SIG-M5 treated with dmso at 0.1 percent for 504 hours (cell line): ENCODE measurements at regions not wholly inside any gene's neighbourhood (a gene's known extent, or its start where the extent isn't known, plus 50 kb on each side); places are given as distances from the start of the nearest gene placed in this dataset.
"Not testable (repeated sequence)": the region's sequence is repeated elsewhere in the genome, so short reads cannot be mapped to it uniquely, and the experiment has no call there.

Experiments used
- DNase-seq: peaks from one replicate; lab custom pipeline; 2025; ENCODE audit not compliant: unreplicated experiment; lab: John Stamatoyannopoulos, UW

DNA sequence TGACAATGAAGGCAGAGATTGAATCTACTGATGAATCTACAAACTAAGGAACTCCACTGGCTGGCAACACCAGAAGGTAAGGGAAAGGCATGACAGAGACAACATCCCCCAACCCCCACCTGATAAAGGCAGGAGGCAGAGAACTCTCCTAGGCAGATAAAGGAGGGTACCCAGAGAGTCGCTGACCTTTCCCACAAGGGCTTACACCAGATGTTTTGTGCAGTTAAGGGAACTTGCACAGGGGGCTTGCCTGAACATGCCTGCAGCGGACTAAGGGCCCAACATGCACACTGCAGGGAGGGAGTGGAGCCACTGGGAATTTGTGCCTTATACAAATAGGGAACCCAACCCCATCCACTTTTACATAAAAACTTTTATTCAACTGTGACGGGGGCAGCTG lies 1996.9 kb upstream of the RAG2 start:
- DNase-seq = no peak

DNA sequence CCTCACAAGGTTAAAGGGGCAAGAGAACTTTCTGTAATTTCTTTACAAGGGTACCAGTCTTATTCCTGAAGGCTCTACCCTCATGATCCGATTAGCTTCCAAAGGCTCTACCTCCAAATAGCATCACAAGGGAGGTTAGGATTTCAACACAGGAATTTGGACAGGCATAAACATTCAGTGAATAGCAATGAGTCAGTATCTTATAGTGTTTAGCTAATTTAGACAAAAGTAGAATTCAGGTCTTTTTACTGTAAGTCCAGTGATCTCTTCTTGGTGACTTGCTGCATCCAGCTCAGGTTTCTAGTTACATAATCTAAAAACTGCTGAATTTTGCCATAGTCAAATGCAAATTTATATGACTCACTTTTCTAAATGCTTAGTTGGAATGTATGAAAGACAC lies 1995.6 kb upstream of the RAG2 start:
- no peak for DNase-seq

DNA sequence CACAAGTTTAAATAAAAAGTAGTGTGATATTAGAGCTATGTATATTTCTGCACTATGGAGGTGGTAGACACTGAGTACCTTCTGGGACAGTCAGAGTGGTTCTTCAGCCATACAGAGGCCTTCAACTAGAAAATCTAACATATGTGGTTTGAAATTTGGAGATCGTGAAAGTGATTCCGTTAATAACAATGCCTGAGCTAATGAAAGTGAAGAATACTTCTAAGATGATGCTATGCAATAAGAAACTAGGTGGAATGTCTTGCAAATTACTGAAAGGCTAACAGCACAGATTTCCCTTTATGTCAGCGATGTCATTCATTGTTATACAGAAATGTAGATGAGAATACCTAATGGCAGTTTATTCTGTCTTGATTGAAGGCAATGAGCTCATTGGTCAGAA lies 1984.7 kb upstream of the RAG2 start:
- DNase-seq = no peak

DNA sequence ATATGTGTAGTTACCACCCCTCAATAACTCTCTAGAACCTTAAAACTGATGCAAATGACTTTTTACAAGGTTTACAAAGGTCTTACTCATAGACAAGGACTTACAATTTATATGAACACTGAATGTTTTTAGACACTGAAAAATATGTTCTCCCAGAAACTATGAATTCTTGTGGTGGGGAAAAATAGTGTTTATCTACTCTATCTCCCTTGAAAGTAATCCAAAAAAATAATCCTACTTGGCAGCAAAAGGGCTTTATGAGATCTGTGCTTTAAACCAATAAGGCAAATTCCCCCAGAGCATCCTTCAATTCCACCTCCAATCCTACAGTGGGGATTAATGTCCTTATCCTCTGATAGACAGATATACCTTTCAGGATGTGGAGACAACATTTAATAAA lies 1984.1 kb upstream of the RAG2 start:
- no peak for DNase-seq

DNA sequence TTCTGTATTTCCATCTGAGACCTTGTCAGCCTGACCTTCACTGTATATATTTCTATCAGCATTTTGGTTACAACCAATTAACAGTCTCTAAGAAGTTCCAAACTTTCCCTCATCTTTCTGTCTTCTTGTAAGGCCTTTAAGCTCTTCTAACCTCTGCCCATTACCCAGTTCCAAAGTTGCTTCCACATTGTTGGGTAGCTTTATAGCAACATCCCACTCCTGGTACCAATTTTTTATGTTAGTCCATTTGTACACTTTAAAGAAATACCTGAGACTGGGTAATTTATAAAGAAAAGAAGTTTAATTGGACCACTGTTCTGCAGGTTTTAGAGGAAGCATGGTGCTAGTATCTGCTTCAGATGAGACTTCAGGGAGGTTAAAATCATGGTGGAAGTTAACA lies 1979.7 kb upstream of the RAG2 start:
- no peak for DNase-seq

DNA sequence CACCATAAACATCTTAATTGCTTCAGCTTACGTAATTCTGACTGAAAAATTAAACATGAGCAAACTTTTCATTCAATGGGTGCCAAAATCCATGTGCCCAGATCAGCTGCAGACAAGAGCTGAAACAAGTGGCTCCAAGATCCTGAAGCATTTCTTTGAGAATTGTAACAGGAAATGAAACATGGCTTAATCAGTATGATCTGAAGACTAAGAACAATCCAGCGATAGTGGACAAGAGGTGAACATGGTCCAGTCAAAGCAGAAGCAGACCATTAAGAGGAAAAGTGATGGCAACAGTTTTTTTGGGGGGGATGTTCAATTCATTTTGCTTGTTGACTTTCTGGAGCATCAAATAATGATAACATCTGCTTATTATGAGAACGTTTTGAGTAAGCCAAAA lies 1964.5 kb upstream of the RAG2 start:
- no peak for DNase-seq

DNA sequence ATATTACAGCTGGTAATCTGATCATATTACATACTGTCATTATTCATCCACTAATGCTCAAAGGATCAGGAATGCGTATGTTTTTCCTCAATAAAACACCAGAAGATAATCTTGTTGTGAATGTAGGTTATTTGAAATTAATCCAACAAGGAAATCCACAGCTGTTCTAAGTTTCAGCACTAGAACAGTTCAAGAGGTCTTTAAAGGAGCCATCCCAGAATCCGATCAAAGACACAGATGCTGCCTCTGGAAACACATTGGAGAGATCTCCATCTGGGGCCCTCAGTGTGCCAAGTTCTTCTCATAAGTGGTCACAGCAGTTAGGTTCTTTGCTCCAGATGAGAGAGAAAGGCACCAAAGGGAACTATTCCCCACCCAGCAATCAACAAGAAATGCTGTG lies 1955.1 kb upstream of the RAG2 start:
- DNase-seq = no peak

DNA sequence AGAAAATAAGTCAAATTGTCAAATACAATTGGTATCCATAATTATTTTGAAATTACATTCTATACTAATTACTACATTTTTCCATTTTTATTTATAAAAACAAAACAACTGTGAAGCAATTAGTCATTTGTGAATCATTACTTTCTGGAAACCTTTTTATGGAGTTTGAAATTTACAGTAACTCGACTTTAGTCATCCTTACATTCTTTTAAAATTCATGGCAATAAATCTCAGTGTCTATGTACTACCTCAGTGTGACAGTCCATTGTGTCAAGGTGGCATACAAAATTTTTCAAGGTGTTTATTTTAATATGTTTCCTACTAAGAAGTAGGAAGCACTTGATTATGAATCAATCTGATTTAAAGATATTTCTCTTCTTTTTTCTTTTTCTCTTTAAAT lies 1949.4 kb upstream of the RAG2 start:
- DNase-seq = no peak

DNA sequence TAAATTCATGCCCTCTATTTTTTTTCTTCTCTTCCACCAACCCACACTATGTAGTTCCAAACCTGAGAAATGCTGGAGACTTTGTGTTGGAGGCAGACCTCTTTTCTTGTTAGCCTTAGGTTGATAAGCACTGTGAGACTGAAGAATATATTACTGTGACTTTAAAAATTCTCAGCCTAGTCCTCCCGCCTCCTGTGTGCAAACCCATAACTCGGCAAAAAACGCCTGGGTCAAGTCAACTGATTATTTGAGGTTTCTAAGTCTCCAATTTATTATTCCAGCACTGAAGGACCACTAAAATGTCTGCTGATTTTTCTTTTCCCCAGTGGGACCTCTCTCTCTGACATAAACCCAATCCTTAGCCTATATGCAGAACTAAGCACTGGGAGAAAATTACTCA lies 1946.0 kb upstream of the RAG2 start:
- no peak for DNase-seq

DNA sequence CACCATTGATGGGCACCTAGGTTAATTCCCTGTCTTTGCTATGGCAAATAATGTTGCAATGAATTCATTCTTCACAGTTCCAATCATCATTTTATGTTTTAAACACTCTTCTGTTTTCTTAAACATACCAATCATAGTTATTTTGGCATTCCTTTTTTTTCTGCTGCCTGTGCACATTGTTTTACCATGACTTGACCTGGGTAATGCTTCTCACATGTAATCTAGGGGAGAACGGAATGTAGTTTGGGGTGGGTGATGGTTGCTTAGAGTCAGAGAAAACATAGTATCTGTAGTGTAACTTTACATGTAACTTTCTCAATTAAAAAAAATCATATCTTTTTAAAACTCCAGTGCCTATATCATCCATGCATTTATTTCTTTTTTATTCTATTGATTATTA lies 1945.3 kb upstream of the RAG2 start:
- no peak for DNase-seq

DNA sequence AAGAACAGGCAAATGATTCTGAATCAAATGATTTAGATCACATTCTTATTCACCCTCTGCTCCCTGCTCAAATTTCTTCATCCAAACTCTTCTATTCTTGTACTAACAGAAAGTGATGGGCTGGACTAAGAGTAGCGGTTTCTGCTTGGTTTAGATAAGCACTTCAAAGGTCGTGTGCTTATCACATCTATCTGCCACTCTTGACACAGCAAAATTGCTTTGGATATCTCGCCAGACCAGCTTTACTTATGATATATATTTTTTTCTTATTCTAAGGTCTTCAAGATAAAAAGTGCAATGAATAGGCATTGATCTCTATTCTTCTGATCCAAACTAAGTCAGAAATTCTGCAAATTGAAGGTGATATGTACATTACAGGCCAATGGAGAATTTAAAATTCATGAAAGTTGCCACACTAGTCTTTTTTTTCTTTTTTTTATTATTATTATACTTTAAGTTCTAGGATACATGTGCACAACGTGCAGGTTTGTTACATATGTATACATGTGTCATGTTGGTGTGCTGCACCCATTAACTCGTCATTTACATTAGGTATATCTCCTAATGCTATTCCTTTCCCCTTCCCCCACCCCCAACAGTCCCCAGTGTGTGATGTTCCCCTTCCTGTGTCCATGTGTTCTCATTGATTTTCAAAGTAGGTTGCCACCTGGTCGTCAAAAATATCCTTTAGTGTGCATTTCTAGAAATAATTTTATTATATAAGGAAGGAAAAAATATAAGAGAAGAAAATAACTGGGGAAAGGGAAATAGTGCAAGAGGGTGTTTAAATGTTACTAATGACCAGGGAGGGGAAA lies 1941.0 kb upstream of the RAG2 start:
- no peak for DNase-seq

DNA sequence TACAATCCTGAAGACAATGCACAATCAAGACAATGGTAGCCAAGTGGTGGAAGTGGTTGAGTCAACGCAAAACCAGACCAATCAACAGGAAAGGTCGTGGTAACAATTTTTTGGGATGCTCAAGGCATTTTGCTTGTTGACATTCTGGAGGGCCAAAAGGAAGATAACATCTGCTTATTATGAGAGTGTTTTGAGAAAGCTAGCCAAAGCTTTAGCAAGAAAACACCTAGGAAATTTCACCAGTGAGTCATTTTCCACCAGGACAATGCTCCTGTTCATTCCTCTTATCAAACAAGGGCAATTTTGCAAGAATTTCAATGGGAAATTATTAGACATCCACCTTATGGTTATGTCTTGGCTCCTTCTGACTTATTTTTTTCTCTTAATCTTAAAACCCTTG lies 1932.2 kb upstream of the RAG2 start:
- DNase-seq = no peak

DNA sequence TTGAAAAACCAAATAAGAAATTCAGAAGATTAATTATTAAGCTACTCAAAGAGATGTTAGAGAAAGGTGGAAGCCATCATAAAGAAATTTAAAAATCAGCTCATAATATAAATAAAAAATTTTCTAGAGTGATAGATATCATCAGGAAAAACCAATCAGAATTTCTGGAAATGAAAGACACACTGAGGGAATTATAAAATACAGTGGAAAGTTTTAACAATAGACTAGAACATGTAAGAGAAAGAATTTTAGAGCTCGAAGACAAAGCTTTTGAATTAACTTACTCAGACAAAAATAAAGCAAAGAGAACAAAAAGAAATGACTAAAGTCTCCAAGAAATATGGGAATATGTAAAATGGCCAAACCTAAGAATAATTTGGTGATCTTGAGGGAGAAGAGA lies 1926.9 kb upstream of the RAG2 start:
- no peak for DNase-seq

DNA sequence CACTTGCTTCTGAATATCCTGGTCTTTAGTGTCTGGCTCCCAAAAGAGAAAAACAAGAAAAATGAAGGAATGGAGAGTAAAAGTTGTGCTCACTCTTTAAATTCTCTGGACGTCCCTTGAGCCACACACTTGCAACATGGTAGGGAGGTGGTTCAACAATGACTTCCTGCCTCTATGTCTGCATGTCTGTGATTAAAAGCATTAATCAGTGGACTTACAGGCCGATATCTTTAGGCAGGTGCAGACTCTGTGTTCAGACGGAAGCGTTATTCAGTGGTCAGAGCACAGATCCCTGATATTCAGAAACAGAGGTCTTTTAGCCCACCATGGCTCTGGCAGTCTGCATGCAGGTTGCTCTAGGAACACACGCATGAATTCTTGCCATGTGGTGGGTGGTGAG lies 1920.0 kb upstream of the RAG2 start:
- no peak for DNase-seq

DNA sequence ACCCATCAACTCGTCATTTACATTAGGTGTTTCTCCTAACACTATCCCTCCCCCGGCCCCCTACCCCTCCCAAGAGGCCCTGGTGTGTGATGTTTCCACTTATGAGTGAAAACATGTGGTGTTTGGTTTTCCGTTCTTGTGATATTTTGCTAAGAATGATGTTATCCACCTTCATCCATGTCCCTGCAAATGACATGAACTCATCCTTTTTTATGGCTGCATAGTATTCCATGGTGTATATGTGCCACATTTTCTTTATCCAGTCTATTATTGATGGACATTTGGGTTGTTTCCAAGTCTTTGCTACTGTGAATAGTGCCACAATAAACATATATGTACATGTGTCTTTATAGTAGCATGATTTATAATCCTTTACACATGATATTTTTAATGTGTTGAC lies 1914.8 kb upstream of the RAG2 start:
- not testable (repeated sequence) for DNase-seq

DNA sequence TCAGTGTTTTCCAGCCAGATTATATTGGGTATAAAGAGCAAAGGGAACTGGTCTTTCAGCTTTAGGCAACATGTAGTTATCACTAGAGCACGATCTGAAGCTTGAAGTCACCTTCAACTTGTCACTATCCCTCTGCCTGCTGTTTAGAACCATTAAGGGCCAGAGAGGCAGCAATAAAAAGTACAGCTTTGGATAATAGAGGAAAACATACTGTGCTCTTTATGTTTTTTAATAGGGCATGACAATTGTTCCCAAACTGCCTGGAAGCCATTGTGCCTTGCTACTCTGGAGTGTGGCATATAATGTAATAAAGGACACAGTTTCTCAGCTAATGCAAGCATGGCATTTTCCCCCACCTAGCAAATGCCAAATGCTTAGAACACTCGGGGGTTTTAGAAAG lies 1912.0 kb upstream of the RAG2 start:
- no peak for DNase-seq

DNA sequence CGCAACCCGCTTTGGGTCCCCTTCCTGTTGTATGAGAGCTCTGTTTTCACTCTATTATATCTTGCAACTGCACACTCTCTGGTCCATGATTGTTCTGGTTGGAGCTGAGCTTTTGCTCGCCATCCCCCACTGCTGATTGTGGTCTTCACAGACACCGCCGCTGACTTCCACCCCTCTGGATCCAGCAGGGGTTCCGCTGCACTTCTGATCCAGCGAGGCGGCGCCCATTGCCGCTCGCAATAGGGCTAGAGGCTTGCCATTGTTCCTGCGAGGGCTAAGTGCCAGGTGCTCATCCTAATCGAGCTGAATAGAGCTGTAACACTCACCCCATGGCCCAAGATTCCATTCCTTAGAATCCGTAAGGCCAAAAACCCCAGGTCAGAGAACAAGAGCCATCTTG lies 1905.8 kb upstream of the RAG2 start:
- DNase-seq = no peak

DNA sequence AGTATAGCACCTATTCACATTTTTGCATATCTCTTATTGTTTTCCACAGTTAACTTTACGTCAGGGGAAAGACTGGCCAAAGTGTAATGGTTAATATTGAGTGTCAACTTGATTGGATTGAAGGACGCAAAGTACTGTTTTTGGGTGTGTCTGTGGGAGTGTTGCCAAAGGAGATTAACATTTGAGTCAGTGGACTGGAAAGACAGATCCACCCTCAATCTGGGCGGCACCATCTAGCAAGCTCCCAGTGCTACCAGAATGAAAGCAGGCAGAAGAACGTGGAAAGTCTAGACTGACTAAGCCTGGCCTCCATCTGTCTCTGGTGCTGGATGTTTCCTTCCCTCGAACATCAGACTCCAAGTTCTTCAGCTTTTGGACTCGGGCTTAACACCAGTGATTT lies 1900.7 kb upstream of the RAG2 start:
- no peak for DNase-seq

DNA sequence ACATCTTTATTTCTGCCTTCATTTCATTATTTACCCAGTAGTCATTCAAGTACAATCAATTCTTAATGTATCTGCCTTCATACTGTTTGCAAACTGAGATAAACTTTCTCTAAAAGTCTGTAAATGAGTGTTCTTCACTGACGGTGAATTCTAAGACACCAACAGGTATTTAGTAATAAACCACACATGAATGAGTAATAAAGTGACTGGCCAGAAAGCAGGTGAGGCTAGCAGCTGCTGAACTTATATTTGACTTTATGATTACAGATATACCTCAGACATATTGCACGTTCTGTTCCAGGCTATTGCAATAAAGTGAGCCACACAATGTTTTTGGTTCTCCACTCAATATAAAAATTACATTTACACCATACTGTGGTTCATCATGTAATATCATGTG lies 1894.0 kb upstream of the RAG2 start:
- DNase-seq = no peak

DNA sequence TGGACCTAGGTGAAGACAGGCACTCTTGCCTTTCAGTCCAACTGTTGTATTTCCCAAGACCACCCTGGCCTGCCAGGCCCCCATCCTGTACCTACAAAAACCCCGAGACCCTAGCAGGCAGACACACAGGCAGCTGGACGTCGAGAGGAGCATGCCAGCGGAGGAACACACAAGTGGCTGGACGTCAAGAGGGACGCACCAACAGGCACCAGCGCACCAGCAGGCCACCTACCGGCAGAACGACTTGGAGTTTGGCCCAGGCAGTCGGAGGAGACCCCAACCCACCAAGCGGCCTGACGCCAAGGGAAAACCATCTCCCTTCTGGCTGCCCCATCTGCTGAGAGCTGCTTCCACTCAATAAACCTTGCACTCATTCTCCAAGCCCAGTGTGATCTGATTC lies 1883.4 kb upstream of the RAG2 start:
- no peak for DNase-seq

DNA sequence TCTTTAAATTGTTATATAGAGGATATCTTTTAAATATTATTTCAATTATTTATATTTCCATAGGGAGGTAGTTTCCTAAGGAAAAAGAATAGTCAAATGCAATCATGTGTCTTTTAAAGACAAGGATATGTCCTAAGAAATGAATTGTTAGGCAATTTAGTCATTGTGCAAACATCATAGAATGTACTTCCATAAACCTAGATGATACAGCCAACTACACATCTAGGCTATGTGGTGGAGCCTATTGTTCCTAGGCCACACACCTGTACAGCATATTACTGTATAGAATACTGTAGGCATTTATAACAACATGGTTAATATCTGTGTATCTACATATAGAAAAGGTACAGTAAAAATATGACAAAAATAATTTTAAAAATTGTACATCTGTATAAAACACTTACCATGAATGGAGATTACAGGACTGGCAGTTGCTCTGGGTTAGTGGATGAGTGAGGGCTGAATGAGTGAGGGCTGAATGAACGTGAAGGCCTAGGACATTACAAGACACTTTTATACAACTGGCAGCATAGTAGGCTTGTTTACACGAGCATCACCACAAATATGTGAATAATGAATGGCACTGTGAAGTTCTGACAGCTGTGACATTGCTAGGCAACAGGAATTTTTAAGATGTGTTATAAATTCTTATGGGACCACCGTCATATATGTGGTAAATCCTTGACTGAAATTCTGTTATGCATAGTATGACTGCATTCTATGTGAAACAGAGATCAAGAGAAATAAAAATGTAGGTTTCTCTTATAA lies 1879.0 kb upstream of the RAG2 start:
- DNase-seq = no peak

DNA sequence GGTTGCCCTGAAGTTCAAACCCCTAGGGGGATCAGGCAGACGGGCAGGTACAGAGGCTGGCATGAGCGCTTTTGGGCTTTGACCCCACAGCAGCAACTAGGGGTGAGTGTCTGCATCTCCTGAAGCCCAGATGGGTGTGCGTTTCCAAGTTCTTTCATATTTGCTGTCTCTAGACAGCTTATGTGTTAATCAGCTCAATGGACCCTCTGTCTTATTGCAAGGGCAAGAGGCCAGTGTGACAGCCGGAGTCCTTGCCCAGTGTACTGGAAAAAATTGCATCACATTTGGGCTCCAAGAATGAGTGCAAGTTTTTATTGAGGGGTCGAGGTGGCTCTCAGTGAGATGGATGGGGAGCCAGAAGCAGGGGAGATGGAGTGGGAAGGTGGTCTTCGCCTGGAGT lies 1863.7 kb upstream of the RAG2 start:
- no peak for DNase-seq

DNA sequence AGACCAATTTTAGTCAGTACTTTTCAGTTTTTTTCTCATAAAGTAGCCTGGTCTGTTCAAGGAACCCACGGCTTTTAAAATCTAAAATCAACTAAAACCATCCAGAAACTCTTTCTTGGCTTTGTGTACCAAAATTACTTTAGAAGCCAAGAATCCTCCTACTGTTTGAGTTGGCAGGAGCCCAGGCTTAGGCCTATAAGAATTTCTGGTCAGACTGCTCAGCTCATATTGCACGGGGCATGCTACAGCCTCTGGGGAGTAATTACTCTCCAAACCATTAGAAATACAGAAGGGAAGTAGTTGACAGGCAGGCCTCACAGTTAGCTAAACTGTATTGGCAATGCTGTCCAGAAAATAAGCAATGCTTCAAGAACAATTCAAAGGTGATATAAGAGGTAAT lies 1862.9 kb upstream of the RAG2 start:
- peak; percentile 13 for DNase-seq
